ENCODE measurements at regions not wholly inside any gene's neighbourhood (a gene's known extent, or its start where the extent isn't known, plus 50 kb on each side); places are given as distances from the start of the nearest gene placed in this dataset.

GRCh38 chr2:47311764-47312490 is 57.2 kb upstream of the EPCAM start:
- intact Hi-C loops (cut with micrococcal nuclease), result no loop called here

More at GRCh38 chr2:47311764-47312490, 57.2 kb upstream of the EPCAM start:
- Histone ChIP-seq H3K79me1 (ENCODE audit: low read depth in 1 of 2, low read length in 2 of 2) (no peaks in the 10 kb centered on the region; a peak in 1 of 4 replicates), H3K36me3 (ENCODE audit: control insufficient read depth, insufficient read depth, low read length) (no peaks in the 10 kb centered on the region), H3K18ac (ENCODE audit: low read depth, low read length) (no peak overlapping the region), H3K27me3 (ENCODE audit: control insufficient read depth, insufficient read depth, low read length) (no peaks in the 10 kb centered on the region), H3K27ac (ENCODE audit: insufficient read depth, low read length) (no peak overlapping the region), H2BK15ac (ENCODE audit: low read depth, low read length) (no peak overlapping the region), H3K14ac (replicated peaks; ENCODE audit: low read depth, low read length) (no peak overlapping the region), H2BK20ac (ENCODE audit: low read depth, low read length) (no peak overlapping the region), H2BK5ac (ENCODE audit: low read depth, low read length, poor library complexity, severe bottlenecking) (no peak overlapping the region), H2AK5ac (ENCODE audit: low read depth, low read length) (no peak overlapping the region), H4K20me1 (ENCODE audit: insufficient read depth, low read length) (no peaks in the 10 kb centered on the region), H2BK120ac (ENCODE audit: low read depth, low read length) (no peak overlapping the region), H3K4ac (ENCODE audit: low read depth, low read length) (no peak overlapping the region), H3K23ac (ENCODE audit: low read depth, low read length) (no peak overlapping the region), H4K91ac (ENCODE audit: insufficient read depth, low read depth, low read length) (no peak overlapping the region), H2AFZ (replicated peaks; ENCODE audit: low read length, poor library complexity) (no peak overlapping the region), H2AK9ac (replicated peaks; ENCODE audit: low read depth, low read length, poor library complexity) (no peak overlapping the region), H3K56ac (ENCODE audit: extremely low read depth, insufficient read depth, low read length) (no peak overlapping the region), H4K8ac (ENCODE audit: low read depth in 2 of 2, low read length in 2 of 2) (no peak overlapping the region), H3K9me1 (ENCODE audit: insufficient read depth, low read length) (peaks cover 10% of the 10 kb centered on the region; the same call in 1 of the 2 replicates), H4K5ac (ENCODE audit: low read depth, low read length) (no peak overlapping the region), H3K9ac (ENCODE audit: low read depth, low read length) (no peak overlapping the region), H3K4me3 (ENCODE audit: insufficient read depth, low read depth, low read length) (no peak overlapping the region), H3K4me1 (ENCODE audit: control insufficient read depth, insufficient read depth, low read length) (peaks cover 18% of the 10 kb centered on the region), H3K9me3 (ENCODE audit: control insufficient read depth, insufficient read depth, low read length) (no peaks in the 10 kb centered on the region), H3K4me2 (ENCODE audit: low read depth, low read length) (no peak overlapping the region)
- ATAC-seq (ENCODE audit: low read depth) (no peak), DNase-seq (no peak)
- dilution Hi-C loops (cut with HindIII; ENCODE audit: low sequenced_read_pairs, unreplicated experiment) (no loop called here), in situ Hi-C loops (cut with MboI; ENCODE audit: low sequenced_read_pairs) (no loop called here)
- TF ChIP-seq SMC3 (IDR thresholded peaks at IDR 0.05; ENCODE audit: low read depth, low read length), result no peak
- no peak for TF ChIP-seq POLR2A (IDR thresholded peaks at IDR 0.05; ENCODE audit: low read depth, low read length)
- no peak for TF ChIP-seq RCOR1 (IDR thresholded peaks at IDR 0.05; ENCODE audit: insufficient replicate concordance, low read length)
- WGBS, 2 experiments (ENCODE audit: extremely low coverage in 2 of 2, insufficient read length in 1 of 2), result no CpG with 5 or more reads among the region's 7 CpGs
- CTCF ChIA-PET, result interaction anchor here (1.2 kb wide), 1 partner anchor 12 kb away, joined by 4 read pairs; no protein-coding TSS in a partner anchor
- POLR2A ChIA-PET (ENCODE audit: unreplicated experiment), result no interaction called here
- no TSS peak for BruUV-seq (replicated peaks)

Data from IMR-90 (cell line).